ENCODE measurements at regions not wholly inside any gene's neighbourhood (a gene's known extent, or its start where the extent isn't known, plus 50 kb on each side); places are given as distances from the start of the nearest gene placed in this dataset.

GRCh38 chr5:124480022-124480421 lies 266.4 kb downstream of the ZNF608 start:
- Histone ChIP-seq H3K79me2 (ENCODE audit: insufficient read depth, low read length) (no peaks in the 10 kb centered on the region), H4K20me1 (ENCODE audit: insufficient read depth) (no peaks in the 10 kb centered on the region), H3K9ac (ENCODE audit: low read length) (no peak overlapping the region), H3K4me2 (ENCODE audit: low read length) (no peak overlapping the region), H2AFZ (ENCODE audit: low read depth, low read length, poor library complexity, severe bottlenecking) (no peak overlapping the region), H3K9me3 (ENCODE audit: control insufficient read depth in 1 of 2, insufficient read depth in 1 of 2, low read depth in 1 of 2, low read length in 2 of 2) (no peaks in the 10 kb centered on the region), H3K27me3 (ENCODE audit: insufficient read depth, low read length) (no peaks in the 10 kb centered on the region), H3K36me3 (ENCODE audit: control insufficient read depth in 1 of 2, insufficient read depth in 2 of 2, low read length in 2 of 2) (no peaks in the 10 kb centered on the region), H3K4me1 (ENCODE audit: control insufficient read depth in 1 of 2, insufficient read depth in 2 of 2, low read length in 2 of 2) (no peaks in the 10 kb centered on the region), H3K9me2 (ENCODE audit: insufficient read depth) (no peaks in the 10 kb centered on the region), H3K4me3 (replicated peaks in 1 of 2; ENCODE audit: low read depth in 1 of 2, low read length in 2 of 2) (no peak overlapping the region), H3K27ac (ENCODE audit: low read depth, low read length) (no peak overlapping the region)
- POLR2A ChIA-PET = no interaction called here
- CTCF ChIA-PET = no interaction called here
- RAD21 ChIA-PET (ENCODE audit: low non-redundant PET in 1 of 2, low total read pairs in 2 of 2, uncharacterized antibody in 2 of 2, unreplicated experiment in 2 of 2) = no interaction called here
- ATAC-seq (no peak), DNase-seq (ENCODE audit: low read depth, low spot score) (no peak)
- no peak for TF ChIP-seq CEBPB (IDR thresholded peaks at IDR 0.05; ENCODE audit: low read depth)
- TF ChIP-seq POLR2AphosphoS5 (IDR thresholded peaks at IDR 0.05; ENCODE audit: low read depth, low read length) = no peak
- no TSS peak for BruUV-seq (replicated peaks)
- intact Hi-C loops (cut with micrococcal nuclease) = no loop called here

- ChIA-PET RAD21 (ENCODE audit: low non-redundant PET in 1 of 2, low total read pairs in 2 of 2, uncharacterized antibody in 2 of 2, unreplicated experiment in 2 of 2) (no interaction called here), CTCF (no interaction called here), POLR2A (no interaction called here)
- Histone ChIP-seq H3K4me3 (replicated peaks in 1 of 2; ENCODE audit: low read depth in 1 of 2, low read length in 2 of 2) (no peak overlapping the region), H2AFZ (ENCODE audit: low read depth, low read length, poor library complexity, severe bottlenecking) (no peak overlapping the region), H3K9me2 (ENCODE audit: insufficient read depth) (no peaks in the 10 kb centered on the region), H3K36me3 (ENCODE audit: control insufficient read depth in 1 of 2, insufficient read depth in 2 of 2, low read length in 2 of 2) (no peaks in the 10 kb centered on the region), H3K4me1 (ENCODE audit: control insufficient read depth in 1 of 2, insufficient read depth in 2 of 2, low read length in 2 of 2) (no peaks in the 10 kb centered on the region), H3K27ac (ENCODE audit: low read depth, low read length) (no peak overlapping the region), H3K79me2 (ENCODE audit: insufficient read depth, low read length) (no peaks in the 10 kb centered on the region), H3K9ac (ENCODE audit: low read length) (no peak overlapping the region), H3K27me3 (ENCODE audit: insufficient read depth, low read length) (no peaks in the 10 kb centered on the region), H3K4me2 (ENCODE audit: low read length) (no peak overlapping the region), H3K9me3 (ENCODE audit: control insufficient read depth in 1 of 2, insufficient read depth in 1 of 2, low read depth in 1 of 2, low read length in 2 of 2) (no peaks in the 10 kb centered on the region), H4K20me1 (ENCODE audit: insufficient read depth) (no peaks in the 10 kb centered on the region)
- intact Hi-C loops (cut with micrococcal nuclease) = no loop called here
- TF ChIP-seq YY1 (IDR thresholded peaks at IDR 0.05; ENCODE audit: extremely low read depth, insufficient replicate concordance, low read depth, low read length) = no peak
- TF ChIP-seq ZFX (IDR thresholded peaks at IDR 0.05) = no peak
- TF ChIP-seq EGR1 (IDR thresholded peaks at IDR 0.05; ENCODE audit: low read depth) = no peak
- no peak for TF ChIP-seq CEBPB (IDR thresholded peaks at IDR 0.05; ENCODE audit: low read depth)
- TF ChIP-seq CBX3 (IDR thresholded peaks at IDR 0.05; ENCODE audit: low read depth) = no peak
- no peak for TF ChIP-seq POLR2A (IDR thresholded peaks at IDR 0.05; ENCODE audit: borderline replicate concordance, extremely low read depth, insufficient read depth, insufficient read length)
- TF ChIP-seq ELF1 (IDR thresholded peaks at IDR 0.05; ENCODE audit: borderline replicate concordance, low read depth) = no peak
- TF ChIP-seq JUND (IDR thresholded peaks at IDR 0.05) = no peak
- BruUV-seq (replicated peaks) = no TSS peak
- DNase-seq (ENCODE audit: low read depth, low spot score) (no peak), ATAC-seq (no peak)
These were observed 268.2 kb downstream of the ZNF608 start for GRCh38 chr5:124478264-124478663.

All from HCT116 (cell line).